AG08395 (cell line): ENCODE measurements at regions not wholly inside any gene's neighbourhood (a gene's known extent, or its start where the extent isn't known, plus 50 kb on each side); places are given as distances from the start of the nearest gene placed in this dataset.
A peak's percentile ranks its signal among the peaks of the same experiment; 100 is the strongest.
"Not testable (repeated sequence)": the region's sequence is repeated elsewhere in the genome, so short reads cannot be mapped to it uniquely, and the experiment has no call there.

Source experiments
- DNase-seq: peaks from one replicate; pipeline ENCODE4 v3.0.0; 2012; ENCODE audit warnings: mixed read lengths, low spot score

GRCh38 chr12:102728506-102729242 lies 188.4 kb downstream of the PAH start:
- no peak for DNase-seq

GRCh38 chr12:102726686-102727085 lies 190.4 kb downstream of the PAH start:
- DNase-seq: no peak

- DNase-seq: no peak
Observed at GRCh38 chr12:102722147-102722546, 194.9 kb downstream of the PAH start.

- no peak for DNase-seq
Observed at GRCh38 chr12:102708108-102708507, 208.9 kb downstream of the PAH start.

- DNase-seq: peak; percentile 76
Observed at GRCh38 chr12:102702447-102703114, 214.5 kb downstream of the PAH start.

GRCh38 chr12:102696045-102696444 lies 215.7 kb upstream of the IGF1 start:
- no peak for DNase-seq

- no peak for DNase-seq
Observed at GRCh38 chr12:102694903-102695302, 214.5 kb upstream of the IGF1 start.

GRCh38 chr12:102691773-102692555 lies 211.6 kb upstream of the IGF1 start:
- no peak for DNase-seq

GRCh38 chr12:102690253-102690652 lies 209.9 kb upstream of the IGF1 start:
- no peak for DNase-seq

- DNase-seq: no peak
Observed at GRCh38 chr12:102689701-102690100, 209.3 kb upstream of the IGF1 start.

GRCh38 chr12:102687523-102687922 lies 207.2 kb upstream of the IGF1 start:
- DNase-seq: no peak

- no peak for DNase-seq
Observed at GRCh38 chr12:102685841-102686240, 205.5 kb upstream of the IGF1 start.

- no peak for DNase-seq
Observed at GRCh38 chr12:102685172-102685571, 204.8 kb upstream of the IGF1 start.

- no peak for DNase-seq
Observed at GRCh38 chr12:102682366-102683289, 202.3 kb upstream of the IGF1 start.

GRCh38 chr12:102681747-102682146 lies 201.4 kb upstream of the IGF1 start:
- DNase-seq: no peak

- no peak for DNase-seq
Observed at GRCh38 chr12:102681309-102681708, 200.9 kb upstream of the IGF1 start.

- no peak for DNase-seq
Observed at GRCh38 chr12:102680304-102680703, 199.9 kb upstream of the IGF1 start.

GRCh38 chr12:102676812-102677211 lies 196.4 kb upstream of the IGF1 start:
- DNase-seq: no peak

GRCh38 chr12:102675672-102676071 lies 195.3 kb upstream of the IGF1 start:
- DNase-seq: peak; percentile 38

GRCh38 chr12:102673606-102674005 lies 193.2 kb upstream of the IGF1 start:
- DNase-seq: no peak

- not testable (repeated sequence) for DNase-seq
Observed at GRCh38 chr12:102672212-102672611, 191.8 kb upstream of the IGF1 start.

- DNase-seq: no peak
Observed at GRCh38 chr12:102669056-102669455, 188.7 kb upstream of the IGF1 start.
